HG02970 (cell line): ENCODE measurements at regions not wholly inside any gene's neighbourhood (a gene's known extent, or its start where the extent isn't known, plus 50 kb on each side); places are given as distances from the start of the nearest gene placed in this dataset.

Experiments used
- ATAC-seq: cut with Tn5 transposase; IDR thresholded peaks from one replicate; pipeline ENCODE4 v1.9.1; 2021; ENCODE audit warnings: mild to moderate bottlenecking, moderate library complexity, moderate number of reproducible peaks; ENCODE audit not compliant: unreplicated experiment, low FRiP score

DNA sequence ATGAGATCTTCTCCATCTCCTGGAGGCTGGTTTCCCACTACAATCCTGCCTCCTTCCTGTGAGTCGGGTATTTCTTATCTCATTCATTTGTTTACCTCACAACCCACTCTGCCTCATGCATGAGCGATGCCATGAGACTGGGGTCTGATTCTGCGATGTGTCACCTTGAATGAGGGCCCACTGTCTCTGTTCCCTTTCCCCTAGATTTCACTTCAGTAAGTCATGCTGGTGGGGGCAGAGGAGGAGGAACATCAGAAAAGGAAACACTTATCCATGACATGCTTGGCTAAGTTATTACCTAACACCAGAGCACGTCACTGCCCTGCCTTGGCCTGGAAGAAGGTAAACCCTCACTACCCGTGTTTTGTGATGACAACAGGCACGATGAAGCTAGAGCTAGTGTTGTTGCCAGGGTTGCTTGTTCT, 337.4 kb upstream of the PRDM1 start:
- ATAC-seq = no peak

DNA sequence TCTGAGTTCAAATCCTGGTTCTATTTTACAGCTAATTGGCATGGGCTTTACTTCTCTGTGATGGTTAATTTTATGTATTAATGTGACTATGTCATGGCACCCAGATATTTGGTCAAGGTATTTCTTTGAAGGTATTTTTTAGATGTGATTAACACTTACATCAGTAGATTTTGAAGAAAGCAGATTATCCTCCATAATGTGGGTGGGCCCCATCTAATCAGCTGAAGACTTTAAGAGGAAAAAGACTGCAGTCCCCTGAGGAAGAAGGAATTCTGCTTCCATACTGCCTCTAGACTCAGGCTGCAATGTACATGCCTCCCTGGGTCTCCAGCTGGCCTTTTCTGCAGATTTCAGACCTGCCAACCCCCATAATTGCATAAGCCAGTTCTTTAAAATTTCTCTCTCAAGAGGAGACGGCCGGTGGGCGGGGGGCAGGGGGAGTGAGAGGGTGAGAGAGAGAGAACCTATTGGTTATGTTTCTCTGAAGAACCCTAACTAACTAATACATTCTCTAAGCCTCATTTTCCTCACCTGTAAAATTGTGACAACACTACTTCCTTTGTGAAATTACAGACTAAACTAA, 338.2 kb upstream of the PRDM1 start:
- no peak for ATAC-seq

DNA sequence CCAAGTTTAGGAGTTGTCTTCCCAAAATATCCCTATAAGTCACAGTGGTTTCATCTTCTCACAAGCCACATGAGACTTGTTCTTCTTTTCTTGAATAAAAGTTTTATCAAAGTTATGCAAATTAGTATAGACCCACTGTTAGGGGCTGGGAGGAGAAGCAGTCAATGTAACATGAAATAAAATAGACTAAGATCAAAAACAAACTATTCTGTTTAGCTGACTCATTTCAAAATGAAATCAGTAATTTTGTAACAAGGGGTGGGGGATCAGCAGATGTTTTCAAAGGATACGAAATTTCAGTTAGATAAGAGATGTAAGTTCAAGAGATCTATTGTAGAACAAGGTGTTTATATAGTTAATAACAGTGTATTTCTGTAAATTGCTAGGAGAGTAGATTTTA, 339.6 kb upstream of the PRDM1 start:
- no peak for ATAC-seq

DNA sequence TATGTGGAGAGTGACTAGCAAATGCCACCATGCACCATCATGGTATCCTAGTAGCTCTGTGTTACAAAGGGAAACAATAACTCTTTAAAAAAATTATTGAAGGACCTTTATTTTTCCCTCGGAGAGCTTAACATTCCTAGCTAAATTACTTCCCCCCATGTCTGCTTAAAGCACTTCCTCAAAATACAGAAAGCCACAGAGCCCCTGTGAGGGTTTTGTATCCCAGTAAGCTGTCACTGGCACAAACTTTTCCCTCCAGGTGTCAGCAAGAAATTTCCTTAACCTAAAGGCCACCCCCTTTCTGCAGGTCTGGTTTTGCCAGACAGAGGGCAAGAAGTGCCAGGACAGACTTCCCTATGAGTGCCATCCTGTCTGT, 340.0 kb upstream of the PRDM1 start:
- no peak for ATAC-seq

DNA sequence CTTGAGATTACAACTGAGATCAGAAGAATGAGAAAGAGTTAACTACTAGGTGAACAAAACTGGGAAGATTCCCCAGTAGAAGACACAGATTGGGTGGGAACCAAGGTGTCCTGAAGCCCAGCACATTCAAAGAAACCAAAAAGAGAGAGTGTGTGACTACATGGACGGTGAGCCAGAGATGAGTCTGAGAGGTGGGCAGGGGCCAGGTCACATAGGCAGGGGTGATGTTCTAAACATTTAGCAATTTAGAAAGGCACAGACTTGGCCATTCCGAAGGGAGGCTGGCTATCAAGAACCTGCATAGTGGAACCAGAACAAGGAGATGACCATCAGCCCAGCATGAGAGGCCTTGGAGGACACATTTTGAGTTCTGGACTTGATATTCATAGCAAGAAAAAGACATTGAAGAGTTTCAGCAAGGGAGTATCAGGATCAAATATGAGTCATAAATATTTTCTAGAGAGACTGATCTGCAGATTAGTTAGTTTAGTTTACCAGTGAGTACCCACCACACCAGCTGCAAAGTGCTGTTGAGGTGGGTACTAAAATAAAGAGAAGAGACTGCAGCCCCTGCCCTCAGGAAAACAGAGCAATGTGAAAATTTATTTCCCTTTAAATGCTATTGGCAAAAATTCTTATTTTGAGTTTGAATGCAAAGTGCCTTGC, 340.5 kb upstream of the PRDM1 start:
- ATAC-seq = no peak

DNA sequence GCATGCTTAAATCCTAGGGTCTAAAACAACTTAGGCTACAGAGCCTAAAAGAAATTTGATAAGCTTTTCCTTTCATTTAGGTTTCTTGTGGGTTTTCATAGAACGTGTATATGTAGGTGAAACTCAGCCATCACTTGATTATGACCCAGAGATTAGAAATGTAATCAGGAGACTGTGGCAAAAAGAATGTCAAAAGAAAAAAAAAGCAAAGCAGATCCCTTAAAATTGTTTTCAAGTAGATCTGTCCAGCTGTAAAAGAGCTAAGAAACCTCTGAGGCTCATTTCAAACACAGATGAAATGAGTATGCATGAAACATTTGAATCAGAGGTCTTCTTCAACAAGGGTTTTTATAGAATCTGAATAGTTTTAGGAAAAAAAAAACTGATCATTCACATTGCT, 341.3 kb upstream of the PRDM1 start:
- ATAC-seq = no peak

DNA sequence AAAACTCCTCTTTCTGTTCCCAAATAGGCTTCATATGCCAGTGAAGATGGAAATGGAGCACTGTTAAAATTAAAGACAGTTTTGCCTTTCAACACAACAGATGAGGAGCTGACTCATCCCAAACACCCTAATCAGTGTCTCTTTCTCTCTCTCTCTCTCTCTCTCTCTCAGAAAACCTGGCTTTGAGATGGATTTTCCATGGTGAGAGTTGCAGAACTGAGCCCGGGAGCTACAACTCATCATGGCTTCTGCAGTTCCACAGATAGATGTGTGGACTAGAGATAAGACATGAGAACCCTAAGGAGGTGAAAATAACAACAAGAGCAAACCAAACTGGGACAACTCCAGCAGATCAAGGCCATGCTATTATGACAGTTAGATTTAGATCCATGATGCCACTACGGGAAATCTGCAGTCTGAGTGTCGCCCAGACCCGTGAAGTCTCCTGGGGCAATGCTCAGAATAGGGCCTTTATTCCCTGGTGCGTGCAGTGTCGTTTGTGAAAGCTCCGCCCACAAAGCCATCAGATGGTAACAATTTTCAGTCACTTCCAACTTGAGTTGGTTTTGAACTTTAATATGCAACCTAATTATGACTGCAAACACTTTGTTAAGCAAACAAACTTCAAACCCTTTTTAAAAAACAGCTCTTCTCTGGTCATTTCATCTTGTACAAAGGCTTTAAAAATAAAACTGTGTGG, 338.2 kb upstream of the PREP start:
- no peak for ATAC-seq

DNA sequence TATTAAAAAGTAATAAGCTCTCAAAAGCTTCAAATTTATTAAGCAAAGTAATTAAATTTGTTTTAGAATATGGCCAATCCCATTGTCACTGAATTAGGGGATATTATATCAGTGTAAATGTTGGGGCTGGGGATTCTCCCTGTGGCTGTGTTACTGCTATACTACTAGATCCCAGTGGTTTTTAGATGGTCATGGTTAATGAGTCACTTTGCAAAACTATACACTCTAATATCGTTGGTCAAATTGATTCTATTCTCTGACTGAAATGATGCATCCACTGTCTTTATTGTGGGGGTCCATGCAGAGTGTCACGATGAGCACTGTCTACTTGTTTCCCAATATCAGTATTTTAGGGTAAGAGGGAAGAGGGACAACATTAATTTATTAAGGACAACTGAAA, 336.9 kb upstream of the PREP start:
- no peak for ATAC-seq

DNA sequence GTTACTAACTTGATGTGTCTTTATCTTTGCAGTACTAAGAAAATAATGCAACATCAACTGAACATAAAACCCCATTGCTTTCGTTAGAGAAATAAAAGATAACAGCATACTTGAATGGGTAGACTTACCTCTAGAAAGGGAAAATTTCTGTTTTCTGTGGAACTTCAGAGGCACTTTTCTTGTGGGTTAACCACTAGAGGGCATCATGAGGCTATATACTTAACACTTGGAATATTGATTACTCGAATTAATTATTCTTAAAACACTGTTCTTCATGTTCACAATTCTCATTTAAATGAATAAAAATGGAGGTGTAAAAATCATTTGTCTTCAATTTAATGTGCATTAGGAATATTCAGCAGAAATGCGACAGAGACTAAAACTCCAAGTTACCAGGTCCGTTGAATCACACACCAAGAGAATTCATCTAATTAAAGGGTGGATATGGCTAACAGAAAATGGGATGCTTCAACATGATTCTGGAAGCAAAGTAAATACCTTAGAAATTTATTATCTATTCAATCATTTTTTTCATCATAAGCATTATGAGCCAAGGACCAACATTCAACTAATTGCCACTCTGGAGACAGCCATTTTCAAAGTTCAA, 330.8 kb upstream of the PREP start:
- no peak for ATAC-seq

DNA sequence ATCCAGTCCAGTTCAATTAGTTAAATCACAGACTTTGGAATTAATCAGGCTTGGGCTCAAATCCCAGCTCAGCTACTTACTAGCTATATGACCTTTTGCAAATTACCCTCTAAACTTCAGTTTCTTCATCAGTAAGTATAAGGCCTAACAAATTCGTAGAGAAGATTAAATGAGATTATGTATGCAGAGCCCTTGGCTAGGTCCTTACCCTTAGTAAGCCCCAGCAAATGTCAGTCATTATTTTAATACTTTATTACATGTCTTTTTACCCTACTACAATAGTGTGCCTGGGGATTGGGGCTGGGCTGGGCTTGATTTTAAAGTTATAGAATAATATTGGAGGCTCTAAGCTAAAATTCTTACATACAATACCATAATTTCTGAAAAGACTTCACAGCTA, 326.1 kb upstream of the PREP start:
- no peak for ATAC-seq

DNA sequence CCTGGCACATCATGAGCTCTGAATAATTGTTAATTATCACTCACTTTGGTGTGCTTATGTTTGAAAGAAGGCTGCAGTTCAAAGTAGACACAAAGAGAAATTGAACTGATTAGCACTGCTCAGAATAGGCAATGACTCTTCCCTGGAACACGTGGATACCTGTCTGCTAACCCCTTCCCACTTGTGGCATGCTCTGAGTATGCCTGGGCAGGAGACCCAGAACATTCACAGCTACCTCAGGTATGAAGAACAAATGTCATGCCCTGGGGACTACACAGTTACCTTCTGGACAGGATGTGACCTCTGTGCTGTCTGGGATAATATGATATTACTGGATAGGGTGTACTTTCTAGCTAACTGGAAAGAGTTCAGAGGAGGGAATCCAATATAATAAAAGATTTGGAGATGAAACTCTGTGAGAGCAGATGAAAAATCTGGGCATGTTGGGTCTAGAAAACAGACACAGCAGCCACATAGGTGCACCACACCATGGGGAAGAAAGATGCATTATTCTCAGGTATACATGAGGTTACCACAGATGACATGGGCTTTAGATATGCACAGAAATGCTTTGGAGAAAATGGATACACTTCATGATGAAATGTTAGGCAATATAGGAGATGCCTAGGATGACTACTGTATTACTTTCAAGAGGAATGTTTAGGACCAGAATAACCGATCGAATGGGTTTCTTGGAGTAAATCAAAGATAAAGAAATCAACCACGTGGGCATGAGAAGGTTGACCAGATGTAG, 324.2 kb upstream of the PREP start:
- no peak for ATAC-seq

DNA sequence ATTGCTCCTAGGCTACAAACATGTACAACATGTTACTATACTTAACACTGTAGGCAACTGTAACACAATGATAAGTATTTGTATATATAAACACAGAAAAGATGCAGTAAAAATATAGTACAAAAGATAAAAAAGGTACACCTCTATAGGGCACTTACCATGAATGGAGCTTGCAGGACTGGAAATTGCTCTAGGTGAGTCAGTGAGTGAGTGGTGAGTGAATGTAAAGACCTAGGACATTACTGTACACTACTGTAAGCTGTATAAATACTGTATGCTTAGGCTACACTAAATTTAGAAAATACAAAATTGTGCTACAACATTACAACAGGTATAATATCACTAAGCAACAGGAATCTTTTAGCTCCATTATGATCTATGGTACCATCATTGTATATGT, 312.0 kb upstream of the PREP start:
- no peak for ATAC-seq

DNA sequence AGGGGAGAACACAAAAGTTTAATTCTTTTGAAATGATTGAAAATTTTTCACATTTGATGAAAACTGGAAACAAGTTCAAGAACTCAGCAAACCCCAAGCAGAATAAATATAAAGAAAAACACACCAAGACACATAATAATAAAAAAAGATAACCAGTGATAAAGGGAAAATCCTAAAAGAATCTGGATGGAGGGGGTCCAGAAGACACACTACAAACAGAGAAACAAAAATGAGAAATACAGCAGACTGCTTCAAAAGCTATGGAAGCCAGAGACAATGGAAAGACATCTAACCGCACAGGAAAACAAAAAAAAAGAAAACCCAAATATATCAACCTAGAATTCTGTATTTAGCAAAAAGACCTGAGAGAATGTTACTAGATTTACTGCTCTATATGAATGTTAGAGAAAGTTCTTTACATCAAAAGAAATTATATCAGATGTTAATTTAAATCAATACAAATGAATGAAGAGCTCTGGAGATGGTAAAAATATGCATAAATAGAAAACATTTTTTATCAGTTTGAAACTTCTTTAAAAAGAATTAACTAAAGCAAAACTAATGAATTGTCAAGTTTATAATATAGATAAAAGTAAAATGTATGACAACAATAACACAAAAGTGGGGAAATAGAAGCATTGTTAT, 310.7 kb upstream of the PREP start:
- ATAC-seq = no peak

DNA sequence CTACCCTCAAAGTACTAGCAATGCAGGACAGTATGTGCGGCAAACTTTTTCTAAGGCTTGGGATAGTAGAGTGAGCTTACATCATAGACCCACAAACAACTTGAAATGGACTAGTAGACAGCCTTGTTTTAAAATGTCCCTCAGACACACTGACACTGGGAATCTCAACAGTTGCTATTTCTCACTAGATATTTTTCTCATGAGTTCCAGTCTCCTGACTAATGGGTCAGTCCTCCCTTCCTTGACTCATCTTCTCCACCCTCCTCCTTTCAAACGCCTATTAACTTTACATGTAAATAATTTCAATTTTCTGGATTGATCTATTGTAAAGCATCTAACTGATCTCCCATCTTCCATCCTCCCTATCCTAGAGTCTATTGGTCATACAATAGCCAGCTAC, 308.3 kb upstream of the PREP start:
- no peak for ATAC-seq

DNA sequence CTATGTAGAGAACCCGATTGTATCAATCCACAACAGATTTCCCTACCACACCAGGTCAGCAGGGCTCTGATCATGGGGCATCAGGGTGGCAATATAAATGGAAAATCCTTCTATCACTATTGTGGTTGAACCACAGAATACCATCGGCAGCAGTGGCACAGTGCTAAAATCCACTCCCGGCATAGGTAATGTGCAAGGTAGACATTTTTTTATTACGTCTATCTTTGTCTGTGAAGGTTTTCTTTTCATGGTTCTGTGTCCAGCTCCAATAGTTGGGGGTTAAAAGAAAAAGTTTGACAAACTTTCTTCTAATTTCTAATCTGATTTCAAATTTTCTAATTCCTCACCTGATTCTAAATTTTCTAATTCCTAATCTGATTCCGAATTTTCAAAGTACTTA, 302.7 kb upstream of the PREP start:
- no peak for ATAC-seq

DNA sequence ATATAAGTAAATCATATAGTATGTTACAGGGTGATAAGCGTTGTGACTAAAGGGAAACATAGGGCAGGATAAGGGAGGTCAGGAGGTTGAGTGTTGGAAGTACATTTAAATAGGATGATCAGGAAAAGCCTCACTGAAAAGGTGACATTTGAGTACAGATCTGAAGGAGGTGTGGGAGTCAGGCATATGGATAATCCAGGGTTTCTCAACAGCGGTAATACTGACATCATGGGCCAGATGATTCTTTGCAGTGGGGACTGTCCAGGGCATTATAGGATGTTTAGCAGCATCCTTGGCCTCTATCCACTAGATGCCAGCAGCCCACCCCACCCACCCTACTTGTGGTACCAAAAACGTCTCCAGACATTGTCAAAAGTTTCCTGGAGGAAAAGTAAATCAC, 292.6 kb upstream of the PREP start:
- no peak for ATAC-seq

DNA sequence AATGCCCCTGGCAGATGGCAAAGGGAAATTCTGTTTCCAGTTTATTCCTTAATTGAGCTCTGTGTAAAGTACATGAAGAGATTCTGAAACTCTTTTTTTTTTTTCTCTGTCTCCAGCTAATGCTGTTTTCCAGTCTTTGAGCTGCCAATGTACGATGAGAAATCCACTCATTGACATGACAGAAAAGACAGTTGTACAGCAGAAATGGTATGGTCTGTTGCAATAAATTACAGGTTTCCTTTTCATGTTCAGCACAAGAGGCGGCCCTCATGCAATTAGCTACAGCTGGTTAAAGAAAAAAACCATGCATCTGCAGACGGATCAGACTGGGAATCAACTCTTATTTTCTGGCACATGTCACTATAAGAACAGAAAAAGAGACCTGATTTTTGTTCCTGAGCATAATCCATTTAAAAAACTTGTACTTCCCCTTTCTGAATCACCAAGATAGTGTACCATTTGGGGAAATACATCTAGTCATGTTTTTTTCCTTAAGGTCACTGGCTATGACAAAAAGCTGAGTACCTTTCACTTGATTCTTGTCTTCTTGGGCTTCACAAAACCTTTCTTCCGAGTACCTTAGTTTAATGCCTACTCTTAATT, 289.8 kb upstream of the PREP start:
- ATAC-seq = no peak

DNA sequence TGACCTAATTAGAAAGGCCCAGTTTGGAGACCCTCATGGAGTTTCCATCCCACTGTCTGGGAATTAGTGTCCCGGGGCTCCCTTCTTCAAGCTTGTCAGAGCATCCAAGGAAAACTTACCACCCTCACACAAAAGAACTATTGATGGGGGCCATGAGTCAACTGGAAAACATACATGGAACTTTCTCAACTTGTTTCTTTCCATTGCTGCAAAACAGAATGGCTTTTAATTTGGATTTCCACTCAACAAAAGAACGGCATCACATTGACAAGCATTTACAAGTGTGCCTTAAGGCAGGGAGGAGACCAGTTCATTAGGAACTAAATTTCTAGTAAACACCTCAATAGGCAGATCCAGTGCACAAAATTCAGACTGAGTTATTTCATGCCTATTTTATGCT, 289.1 kb upstream of the PREP start:
- ATAC-seq = no peak

DNA sequence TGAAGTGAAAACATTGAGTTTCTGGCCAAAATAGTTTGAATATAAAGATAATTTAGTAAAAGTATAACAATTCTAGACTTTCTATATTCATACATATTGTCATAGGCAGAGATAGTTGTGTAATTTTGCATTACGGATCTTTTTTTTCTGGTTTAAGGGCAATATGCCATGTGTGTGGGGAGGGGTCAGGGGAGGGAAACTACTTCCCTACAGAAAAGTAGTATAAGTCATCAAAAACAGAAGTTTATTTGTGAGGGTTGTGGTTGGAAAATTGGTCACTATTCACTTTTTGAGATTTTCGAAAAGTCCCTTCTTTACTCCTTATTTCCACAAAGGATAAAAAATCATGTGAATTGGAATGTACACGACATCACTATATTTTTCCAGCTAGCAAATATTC, 288.2 kb upstream of the PREP start:
- no peak for ATAC-seq

DNA sequence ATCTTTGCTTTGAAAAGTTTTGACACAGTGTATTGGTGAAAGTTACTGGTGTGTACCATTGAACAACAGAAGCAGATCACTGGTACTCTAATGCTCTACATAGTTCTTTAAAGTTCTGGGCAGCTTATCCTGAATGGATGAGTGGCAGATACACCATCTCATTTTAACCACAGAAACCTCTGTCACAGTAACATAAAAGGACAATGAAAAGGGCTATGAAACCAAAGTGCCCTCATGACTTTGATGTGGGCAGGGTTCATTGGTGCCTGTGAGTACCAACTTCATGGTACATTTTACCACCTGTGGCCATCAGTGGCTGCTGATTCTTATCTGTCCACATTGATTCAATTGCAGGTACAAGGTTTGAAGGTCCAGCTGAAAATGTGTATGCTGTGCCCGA, 285.7 kb upstream of the PREP start:
- ATAC-seq = no peak
